Thyroid gland (tissue), 4 donors: ENCODE measurements at regions not wholly inside any gene's neighbourhood (a gene's known extent, or its start where the extent isn't known, plus 50 kb on each side); places are given as distances from the start of the nearest gene placed in this dataset.
"Not testable (repeated sequence)": the region's sequence is repeated elsewhere in the genome, so short reads cannot be mapped to it uniquely, and the experiment has no call there.

Source experiments
- DNase-seq, 2 donors: peaks; one replicate each; pipeline ENCODE4 v3.0.0-alpha.2; 2019
- H3K27ac ChIP-seq, 3 donors: fragments of 200-600 bp; sonication (generic); 1 replicate in 2 of 3; 2 replicates in 1 of 3; pipeline ENCODE4 v1.5.1; 2016 to 2019; ENCODE audit warnings: mild to moderate bottlenecking in 1 of 3, moderate library complexity in 1 of 3
- H3K27me3 ChIP-seq: fragments of 200-600 bp; sonication (generic); one replicate; pipeline ENCODE4 v1.5.1; 2019
- H3K36me3 ChIP-seq, 2 donors: fragments of 200-600 bp; sonication (generic); one replicate each; pipeline ENCODE4 v1.5.1; 2016 to 2019
- H3K4me1 ChIP-seq, 2 donors: fragments of 200-600 bp; sonication (generic); one replicate each; pipeline ENCODE4 v1.5.1; 2017 to 2019
- H3K4me3 ChIP-seq, 3 donors: fragments of 200-600 bp; sonication (generic); replicated peaks in 1 of 3; 1 replicate in 2 of 3; 2 replicates in 1 of 3; pipeline ENCODE4 v1.5.1; 2016; ENCODE audit warnings: mild to moderate bottlenecking in 1 of 3
- H3K9me3 ChIP-seq: fragments of 200-600 bp; sonication (generic); one replicate; pipeline ENCODE4 v1.5.1; 2017
- CTCF ChIP-seq, 6 experiments: fragments of 200-600 bp in 3 of 6; fragments of 450-650 bp in 3 of 6; sonication (generic) in 3 of 6; IDR thresholded peaks; one replicate each; pipeline ENCODE4 v1.5.1; 2016 to 2019; ENCODE audit warnings: antibody characterized with exemption in 6 of 6, mild to moderate bottlenecking in 2 of 6, inconsistent platforms in 1 of 6, moderate library complexity in 1 of 6
- POLR2A ChIP-seq, 2 donors: fragments of 450-650 bp; IDR thresholded peaks; one replicate each; pipeline ENCODE4 v1.6.1; 2017; ENCODE audit warnings: antibody characterized with exemption in 2 of 2, mild to moderate bottlenecking in 2 of 2, moderate library complexity in 1 of 2
- WGBS, 2 donors: methylation state at CpG; one replicate each; pipeline ENCODE4 v1.1.5; 2017; 5-methylcytosine and 5-hydroxymethylcytosine counted together
- intact Hi-C: fragments of 100-400 bp; cut with DNase I; formaldehyde crosslinking; loops from one replicate; pipeline ENCODE4 v1.15.1; 2023

GRCh38 chrX:76827672-76828071 is 400.2 kb downstream of the MAGEE1 start:
- WGBS, 2 donors = 76 to 94% methylated on average over 1 of the region's 1 CpG
- TF ChIP-seq POLR2A (IDR thresholded peaks at IDR 0.05) (no peak), CTCF (IDR thresholded peaks at IDR 0.05) (no peak)
- Histone ChIP-seq H3K27ac (no peak overlapping the region), H3K36me3 (no peaks in the 10 kb centered on the region), H3K4me1 (no peaks in the 10 kb centered on the region), H3K9me3 (no peaks in the 10 kb centered on the region), H3K4me3 (no peak overlapping the region), H3K27me3 (no peaks in the 10 kb centered on the region)
- no peak for DNase-seq
- intact Hi-C loops = no loop called here

- H3K36me3 ChIP-seq, H3K4me1 ChIP-seq, H3K4me3 ChIP-seq, DNase-seq, H3K27ac ChIP-seq, H3K9me3 ChIP-seq, intact Hi-C loops, H3K27me3 ChIP-seq: not testable (repeated sequence)
- WGBS, 2 donors = 50% methylated on average over 2 of the region's 16 CpGs; no CpG with 5 or more reads in 1 of the 2 donors
These were observed 413.4 kb downstream of the MAGEE1 start for GRCh38 chrX:76840902-76841301.

GRCh38 chrX:76850851-76851250 is 423.3 kb downstream of the MAGEE1 start:
- Histone ChIP-seq H3K4me3 (no peak overlapping the region), H3K27me3 (no peaks in the 10 kb centered on the region), H3K36me3 (no peaks in the 10 kb centered on the region), H3K27ac (no peak overlapping the region), H3K4me1 (no peaks in the 10 kb centered on the region), H3K9me3 (no peaks in the 10 kb centered on the region)
- TF ChIP-seq CTCF (IDR thresholded peaks at IDR 0.05) (no peak), POLR2A (IDR thresholded peaks at IDR 0.05) (no peak)
- 30 to 34% methylated on average over 2 to 4 of the region's 4 CpGs for WGBS, 2 donors
- DNase-seq = no peak
- intact Hi-C loops = no loop called here

- Histone ChIP-seq H3K27me3 (no peaks in the 10 kb centered on the region), H3K36me3 (no peaks in the 10 kb centered on the region), H3K9me3 (no peaks in the 10 kb centered on the region), H3K4me3 (no peak overlapping the region), H3K27ac (no peak overlapping the region), H3K4me1 (no peaks in the 10 kb centered on the region)
- TF ChIP-seq POLR2A (IDR thresholded peaks at IDR 0.05) = no peak
- no peak for TF ChIP-seq CTCF (IDR thresholded peaks at IDR 0.05)
- 84 to 90% methylated on average over 1 of the region's 1 CpG for WGBS, 2 donors
- no peak for DNase-seq
- intact Hi-C loops = no loop called here
These were observed 435.0 kb downstream of the MAGEE1 start for GRCh38 chrX:76862509-76862908.

- H3K27ac ChIP-seq = no peak overlapping the region
- no peak for TF ChIP-seq POLR2A (IDR thresholded peaks at IDR 0.05)
These were observed 466.4 kb downstream of the MAGEE1 start for GRCh38 chrX:76893930-76894329.

GRCh38 chrX:76915836-76916235 is 488.3 kb downstream of the MAGEE1 start:
- intact Hi-C loops = no loop called here
- 73 to 83% methylated on average over 4 of the region's 4 CpGs for WGBS, 2 donors
- Histone ChIP-seq H3K4me3 (no peak overlapping the region), H3K4me1 (no peaks in the 10 kb centered on the region), H3K27ac (no peak overlapping the region), H3K36me3 (no peaks in the 10 kb centered on the region), H3K27me3 (no peaks in the 10 kb centered on the region), H3K9me3 (no peaks in the 10 kb centered on the region)
- DNase-seq = no peak
- no peak for TF ChIP-seq POLR2A (IDR thresholded peaks at IDR 0.05)
- no peak for TF ChIP-seq CTCF (IDR thresholded peaks at IDR 0.05)

More at GRCh38 chrX:76893930-76894329, 466.4 kb downstream of the MAGEE1 start:
- no peak overlapping the region for H3K4me3 ChIP-seq
- no peaks in the 10 kb centered on the region for H3K36me3 ChIP-seq
- intact Hi-C loops = no loop called here
- no peaks in the 10 kb centered on the region for H3K9me3 ChIP-seq
- DNase-seq = no peak
- no peaks in the 10 kb centered on the region for H3K4me1 ChIP-seq
- H3K27me3 ChIP-seq = no peaks in the 10 kb centered on the region
- WGBS, 2 donors = 85 to 94% methylated on average over 2 of the region's 2 CpGs
